H1 (cell line): ENCODE measurements at regions not wholly inside any gene's neighbourhood (a gene's known extent, or its start where the extent isn't known, plus 50 kb on each side); places are given as distances from the start of the nearest gene placed in this dataset.

Experiments used
- EGR1 ChIP-seq: IDR thresholded peaks from 2 replicates; pipeline ENCODE4 v1.6.1; 2011; ENCODE audit warnings: low read depth, low read length, borderline replicate concordance
- GABPA ChIP-seq: IDR thresholded peaks from 2 replicates; pipeline ENCODE4 v1.6.1; 2011; ENCODE audit warnings: mild to moderate bottlenecking, low read length, moderate library complexity, borderline replicate concordance; ENCODE audit not compliant: insufficient read depth
- MAX ChIP-seq: IDR thresholded peaks from 2 replicates; pipeline ENCODE4 v1.6.1; 2012; ENCODE audit warnings: inconsistent platforms

DNA sequence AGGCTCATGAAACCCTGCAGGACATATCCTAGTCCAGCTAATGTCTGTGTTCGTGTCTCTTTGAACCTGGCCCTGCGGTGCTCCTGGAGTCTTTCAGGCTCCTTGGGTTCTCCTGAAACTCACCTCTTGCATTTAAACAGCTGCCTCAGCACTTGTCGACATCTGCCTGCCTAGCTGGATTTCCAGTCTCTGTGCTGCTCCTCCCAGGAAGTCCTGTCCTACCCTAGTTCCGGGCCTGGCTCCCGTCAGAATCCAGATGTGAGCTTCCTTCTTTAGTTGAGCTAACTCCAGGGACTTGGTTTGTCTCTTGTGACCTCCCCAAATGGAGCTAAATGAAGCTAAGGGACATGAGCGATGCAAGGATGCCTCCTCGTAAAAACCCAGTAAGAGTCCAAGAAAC is 155.2 kb upstream of the PIRT start (continued):
- TF ChIP-seq GABPA (no peak), MAX (no peak), EGR1 (no peak)
